K562 (cell line): ENCODE measurements at regions not wholly inside any gene's neighbourhood (a gene's known extent, or its start where the extent isn't known, plus 50 kb on each side); places are given as distances from the start of the nearest gene placed in this dataset.

ENCODE experiments used
- GATAD2A ChIP-seq: fragments of 450-650 bp; IDR thresholded peaks from 2 replicates; pipeline ENCODE4 v1.6.1; 2017
- PURB ChIP-seq: sonication (generic); formaldehyde crosslinking; IDR thresholded peaks from 2 replicates; pipeline ENCODE4 v1.9.0; 2021; ENCODE audit warnings: low read depth, mild to moderate bottlenecking, missing genetic modification reagents
- TF ChIP-seq, protein P1 (sequence below): fragments of 450-650 bp; IDR thresholded peaks from 2 replicates; pipeline ENCODE4 v1.6.1; 2016; ENCODE audit warnings: low read depth

DNA sequence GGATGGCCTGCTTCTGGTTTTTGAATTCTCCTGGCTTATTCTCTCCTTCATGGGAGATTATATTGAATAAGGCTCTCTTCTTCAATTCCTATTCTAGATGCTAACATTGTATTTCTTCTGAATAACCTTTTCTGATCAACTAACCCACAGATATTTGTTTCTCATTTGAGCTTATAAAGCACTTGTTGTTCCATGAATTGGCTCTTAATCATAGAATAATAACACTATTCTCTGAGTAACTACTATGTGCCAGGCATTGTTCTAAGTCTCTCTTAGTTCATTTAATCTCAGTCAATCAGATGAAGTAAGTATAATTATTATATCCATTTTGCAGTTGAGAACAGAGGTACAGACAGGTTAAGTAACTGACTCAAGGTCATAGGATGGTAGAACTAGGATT, 136.3 kb upstream of the MLIP start (continued):
- TF ChIP-seq, protein P1, sequence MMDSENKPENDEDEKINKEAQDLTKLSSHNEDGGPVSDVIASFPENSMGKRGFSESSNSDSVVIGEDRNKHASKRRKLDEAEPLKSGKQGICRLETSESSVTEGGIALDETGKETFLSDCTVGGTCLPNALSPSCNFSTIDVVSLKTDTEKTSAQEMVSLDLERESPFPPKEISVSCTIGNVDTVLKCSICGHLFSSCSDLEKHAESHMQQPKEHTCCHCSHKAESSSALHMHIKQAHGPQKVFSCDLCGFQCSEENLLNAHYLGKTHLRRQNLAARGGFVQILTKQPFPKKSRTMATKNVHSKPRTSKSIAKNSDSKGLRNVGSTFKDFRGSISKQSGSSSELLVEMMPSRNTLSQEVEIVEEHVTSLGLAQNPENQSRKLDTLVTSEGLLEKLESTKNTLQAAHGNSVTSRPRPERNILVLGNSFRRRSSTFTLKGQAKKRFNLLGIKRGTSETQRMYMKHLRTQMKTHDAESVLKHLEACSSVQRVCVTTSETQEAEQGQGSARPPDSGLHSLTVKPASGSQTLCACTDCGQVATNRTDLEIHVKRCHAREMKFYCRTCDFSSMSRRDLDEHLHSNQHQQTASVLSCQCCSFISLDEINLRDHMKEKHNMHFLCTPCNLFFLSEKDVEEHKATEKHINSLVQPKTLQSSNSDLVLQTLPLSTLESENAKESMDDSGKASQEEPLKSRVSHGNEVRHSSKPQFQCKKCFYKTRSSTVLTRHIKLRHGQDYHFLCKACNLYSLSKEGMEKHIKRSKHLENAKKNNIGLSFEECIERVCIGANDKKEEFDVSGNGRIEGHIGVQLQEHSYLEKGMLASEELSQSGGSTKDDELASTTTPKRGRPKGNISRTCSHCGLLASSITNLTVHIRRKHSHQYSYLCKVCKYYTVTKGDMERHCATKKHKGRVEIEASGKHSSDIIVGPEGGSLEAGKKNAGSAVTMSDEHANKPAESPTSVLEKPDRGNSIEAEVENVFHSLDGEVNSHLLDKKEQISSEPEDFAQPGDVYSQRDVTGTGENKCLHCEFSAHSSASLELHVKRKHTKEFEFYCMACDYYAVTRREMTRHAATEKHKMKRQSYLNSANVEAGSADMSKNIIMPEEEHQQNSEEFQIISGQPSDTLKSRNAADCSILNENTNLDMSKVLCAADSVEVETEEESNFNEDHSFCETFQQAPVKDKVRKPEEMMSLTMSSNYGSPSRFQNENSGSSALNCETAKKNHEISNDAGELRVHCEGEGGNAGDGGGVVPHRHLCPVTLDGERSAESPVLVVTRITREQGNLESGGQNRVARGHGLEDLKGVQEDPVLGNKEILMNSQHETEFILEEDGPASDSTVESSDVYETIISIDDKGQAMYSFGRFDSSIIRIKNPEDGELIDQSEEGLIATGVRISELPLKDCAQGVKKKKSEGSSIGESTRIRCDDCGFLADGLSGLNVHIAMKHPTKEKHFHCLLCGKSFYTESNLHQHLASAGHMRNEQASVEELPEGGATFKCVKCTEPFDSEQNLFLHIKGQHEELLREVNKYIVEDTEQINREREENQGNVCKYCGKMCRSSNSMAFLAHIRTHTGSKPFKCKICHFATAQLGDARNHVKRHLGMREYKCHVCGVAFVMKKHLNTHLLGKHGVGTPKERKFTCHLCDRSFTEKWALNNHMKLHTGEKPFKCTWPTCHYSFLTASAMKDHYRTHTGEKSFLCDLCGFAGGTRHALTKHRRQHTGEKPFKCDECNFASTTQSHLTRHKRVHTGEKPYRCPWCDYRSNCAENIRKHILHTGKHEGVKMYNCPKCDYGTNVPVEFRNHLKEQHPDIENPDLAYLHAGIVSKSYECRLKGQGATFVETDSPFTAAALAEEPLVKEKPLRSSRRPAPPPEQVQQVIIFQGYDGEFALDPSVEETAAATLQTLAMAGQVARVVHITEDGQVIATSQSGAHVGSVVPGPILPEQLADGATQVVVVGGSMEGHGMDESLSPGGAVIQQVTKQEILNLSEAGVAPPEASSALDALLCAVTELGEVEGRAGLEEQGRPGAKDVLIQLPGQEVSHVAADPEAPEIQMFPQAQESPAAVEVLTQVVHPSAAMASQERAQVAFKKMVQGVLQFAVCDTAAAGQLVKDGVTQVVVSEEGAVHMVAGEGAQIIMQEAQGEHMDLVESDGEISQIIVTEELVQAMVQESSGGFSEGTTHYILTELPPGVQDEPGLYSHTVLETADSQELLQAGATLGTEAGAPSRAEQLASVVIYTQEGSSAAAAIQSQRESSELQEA, result no peak
- TF ChIP-seq PURB (CRISPR knock-in tag), result no peak
- TF ChIP-seq GATAD2A, result no peak
